Sigmoid colon (tissue), 4 donors: ENCODE measurements at regions not wholly inside any gene's neighbourhood (a gene's known extent, or its start where the extent isn't known, plus 50 kb on each side); places are given as distances from the start of the nearest gene placed in this dataset.

Source experiments
- EP300 ChIP-seq, 4 donors: sonication (generic); formaldehyde crosslinking; IDR thresholded peaks; one replicate each; pipeline ENCODE4 v1.6.1; 2017; ENCODE audit warnings: antibody characterized with exemption in 4 of 4
- POLR2A ChIP-seq, 2 donors: fragments of 450-650 bp; IDR thresholded peaks; one replicate each; pipeline ENCODE4 v1.6.1; 2016; ENCODE audit warnings: antibody characterized with exemption in 2 of 2, mild to moderate bottlenecking in 2 of 2, moderate library complexity in 2 of 2
- POLR2AphosphoS5 ChIP-seq, 4 donors: sonication (generic); formaldehyde crosslinking; IDR thresholded peaks; one replicate each; pipeline ENCODE4 v1.6.1; 2017; ENCODE audit warnings: antibody characterized with exemption in 4 of 4
- TF ChIP-seq, protein P1 (sequence below), 4 experiments: fragments of 450-650 bp in 3 of 4; fragments of 200-600 bp in 1 of 4; IDR thresholded peaks; one replicate each; pipeline ENCODE4 v1.5.1; 2016 to 2019; ENCODE audit warnings: antibody characterized with exemption in 4 of 4, mild to moderate bottlenecking in 3 of 4, moderate library complexity in 2 of 4

- TF ChIP-seq POLR2A (IDR thresholded peaks at IDR 0.05) (no peak), POLR2AphosphoS5 (IDR thresholded peaks at IDR 0.05) (no peak), EP300 (IDR thresholded peaks at IDR 0.05) (no peak)
- TF ChIP-seq, protein P1, sequence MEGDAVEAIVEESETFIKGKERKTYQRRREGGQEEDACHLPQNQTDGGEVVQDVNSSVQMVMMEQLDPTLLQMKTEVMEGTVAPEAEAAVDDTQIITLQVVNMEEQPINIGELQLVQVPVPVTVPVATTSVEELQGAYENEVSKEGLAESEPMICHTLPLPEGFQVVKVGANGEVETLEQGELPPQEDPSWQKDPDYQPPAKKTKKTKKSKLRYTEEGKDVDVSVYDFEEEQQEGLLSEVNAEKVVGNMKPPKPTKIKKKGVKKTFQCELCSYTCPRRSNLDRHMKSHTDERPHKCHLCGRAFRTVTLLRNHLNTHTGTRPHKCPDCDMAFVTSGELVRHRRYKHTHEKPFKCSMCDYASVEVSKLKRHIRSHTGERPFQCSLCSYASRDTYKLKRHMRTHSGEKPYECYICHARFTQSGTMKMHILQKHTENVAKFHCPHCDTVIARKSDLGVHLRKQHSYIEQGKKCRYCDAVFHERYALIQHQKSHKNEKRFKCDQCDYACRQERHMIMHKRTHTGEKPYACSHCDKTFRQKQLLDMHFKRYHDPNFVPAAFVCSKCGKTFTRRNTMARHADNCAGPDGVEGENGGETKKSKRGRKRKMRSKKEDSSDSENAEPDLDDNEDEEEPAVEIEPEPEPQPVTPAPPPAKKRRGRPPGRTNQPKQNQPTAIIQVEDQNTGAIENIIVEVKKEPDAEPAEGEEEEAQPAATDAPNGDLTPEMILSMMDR (IDR thresholded peaks at IDR 0.05) = no peak
These were observed 68.1 kb downstream of the EOMES start for GRCh38 chr3:27653803-27654558.
